Suppressor macrophage treated with lipopolysaccharide for 1 hour (primary cell): ENCODE measurements at regions not wholly inside any gene's neighbourhood (a gene's known extent, or its start where the extent isn't known, plus 50 kb on each side); places are given as distances from the start of the nearest gene placed in this dataset.
"Not testable (repeated sequence)": the region's sequence is repeated elsewhere in the genome, so short reads cannot be mapped to it uniquely, and the experiment has no call there.

Experiments used
- DNase-seq, 3 donors: peaks; one replicate each; pipeline ENCODE4 v3.0.0-alpha.2; 2020 to 2022

- no peak for DNase-seq
Observed at GRCh38 chr4:183816077-183816476, 89.0 kb upstream of the STOX2 start.

- DNase-seq = no peak
Observed at GRCh38 chr4:183816882-183817509, 88.1 kb upstream of the STOX2 start.

- not testable (repeated sequence) for DNase-seq
Observed at GRCh38 chr4:183818591-183818990, 86.5 kb upstream of the STOX2 start.

- DNase-seq = no peak
Observed at GRCh38 chr4:183821076-183821853, 83.8 kb upstream of the STOX2 start.

- DNase-seq = no peak
Observed at GRCh38 chr4:183823434-183823833, 81.7 kb upstream of the STOX2 start.

- DNase-seq = no peak
Observed at GRCh38 chr4:183825346-183825745, 79.8 kb upstream of the STOX2 start.

GRCh38 chr4:183826461-183826860 is 78.6 kb upstream of the STOX2 start:
- no peak for DNase-seq

GRCh38 chr4:183828125-183828524 is 77.0 kb upstream of the STOX2 start:
- peak; percentile 46 to 56 (median 46) for DNase-seq

GRCh38 chr4:183828839-183829238 is 76.3 kb upstream of the STOX2 start:
- no peak for DNase-seq

GRCh38 chr4:183830438-183830985 is 74.6 kb upstream of the STOX2 start:
- peak; percentile 82 to 90 (median 88) for DNase-seq

GRCh38 chr4:183831026-183831446 is 74.1 kb upstream of the STOX2 start:
- DNase-seq = peak in 2 of 3 donors; percentile 37 to 38

GRCh38 chr4:183831683-183832082 is 73.4 kb upstream of the STOX2 start:
- peak; percentile 47 to 62 (median 60) for DNase-seq

- peak; percentile 75 to 83 (median 77) for DNase-seq
Observed at GRCh38 chr4:183832776-183833450, 72.2 kb upstream of the STOX2 start.

GRCh38 chr4:183834252-183834651 is 70.9 kb upstream of the STOX2 start:
- DNase-seq = no peak

GRCh38 chr4:183837222-183837621 is 67.9 kb upstream of the STOX2 start:
- DNase-seq = no peak

- peak; percentile 35 to 41 (median 36) for DNase-seq
Observed at GRCh38 chr4:183838987-183839712, 66.0 kb upstream of the STOX2 start.

- DNase-seq = peak; percentile 84 to 94 (median 91)
Observed at GRCh38 chr4:183840311-183840710, 64.8 kb upstream of the STOX2 start.

- no peak for DNase-seq
Observed at GRCh38 chr4:183841001-183841400, 64.1 kb upstream of the STOX2 start.

GRCh38 chr4:183842129-183842528 is 63.0 kb upstream of the STOX2 start:
- no peak for DNase-seq

- no peak for DNase-seq
Observed at GRCh38 chr4:183843248-183843671, 61.8 kb upstream of the STOX2 start.

- no peak for DNase-seq
Observed at GRCh38 chr4:183846951-183847350, 58.2 kb upstream of the STOX2 start.

GRCh38 chr4:183848805-183849204 is 56.3 kb upstream of the STOX2 start:
- no peak for DNase-seq
